GM12874 (cell line): ENCODE measurements at regions not wholly inside any gene's neighbourhood (a gene's known extent, or its start where the extent isn't known, plus 50 kb on each side); places are given as distances from the start of the nearest gene placed in this dataset.

ENCODE experiments used
- CTCF ChIP-seq: IDR thresholded peaks from 2 replicates; pipeline ENCODE4 v1.5.1; 2011; ENCODE audit warnings: low read depth, mild to moderate bottlenecking, control low read depth, low read length, moderate library complexity; ENCODE audit not compliant: insufficient read depth

- no peak for TF ChIP-seq CTCF
These were observed 473.4 kb downstream of the PCDH7 start for GRCh38 chr4:31193521-31193920.

- no peak for TF ChIP-seq CTCF
These were observed 474.7 kb downstream of the PCDH7 start for GRCh38 chr4:31194823-31195222.

GRCh38 chr4:31199644-31200043 is 479.5 kb downstream of the PCDH7 start:
- TF ChIP-seq CTCF, result no peak

- TF ChIP-seq CTCF, result no peak
These were observed 484.7 kb downstream of the PCDH7 start for GRCh38 chr4:31204874-31205273.

- no peak for TF ChIP-seq CTCF
These were observed 500.8 kb downstream of the PCDH7 start for GRCh38 chr4:31220921-31221320.

- no peak for TF ChIP-seq CTCF
These were observed 507.9 kb downstream of the PCDH7 start for GRCh38 chr4:31228068-31228467.

GRCh38 chr4:31230594-31230993 is 510.4 kb downstream of the PCDH7 start:
- no peak for TF ChIP-seq CTCF

- TF ChIP-seq CTCF, result no peak
These were observed 514.3 kb downstream of the PCDH7 start for GRCh38 chr4:31234494-31234893.
